ENCODE measurements at regions not wholly inside any gene's neighbourhood (a gene's known extent, or its start where the extent isn't known, plus 50 kb on each side); places are given as distances from the start of the nearest gene placed in this dataset.

GRCh38 chr6:90764001-90764400, 177.1 kb upstream of the MAP3K7 start:
- Histone ChIP-seq H2AFZ (ENCODE audit: insufficient read depth, low read depth, low read length, poor library complexity, severe bottlenecking) (no peak overlapping the region), H3K9ac (ENCODE audit: insufficient read depth, low read length, poor library complexity, severe bottlenecking) (no peak overlapping the region), H3K4me2 (replicated peaks; ENCODE audit: extremely low read depth, low read length, poor library complexity, severe bottlenecking) (no peak overlapping the region), H3K36me3 (replicated peaks in 1 of 2; ENCODE audit: control insufficient read depth in 1 of 2, insufficient read depth in 2 of 2, low read length in 2 of 2) (no peaks in the 10 kb centered on the region), H4K20me1 (ENCODE audit: insufficient read depth, low read length) (no peaks in the 10 kb centered on the region), H3K9me3 (replicated peaks in 1 of 2; ENCODE audit: control insufficient read depth in 1 of 2, insufficient read depth in 1 of 2, low read length in 2 of 2) (no peaks in the 10 kb centered on the region), H3K79me2 (ENCODE audit: insufficient read depth, low read length) (no peaks in the 10 kb centered on the region), H3K4me3 (replicated peaks in 1 of 3; ENCODE audit: low read depth in 2 of 3, low read length in 3 of 3) (no peak overlapping the region), H3K4me1 (ENCODE audit: control insufficient read depth in 1 of 2, insufficient read depth in 2 of 2, low read length in 2 of 2) (no peaks in the 10 kb centered on the region), H3K27ac (ENCODE audit: low read depth in 1 of 2, low read length in 2 of 2) (no peak overlapping the region), H3K27me3 (ENCODE audit: control insufficient read depth in 2 of 2, insufficient read depth in 2 of 2, low read length in 2 of 2) (no peaks in the 10 kb centered on the region)
- no peak for TF ChIP-seq CTCF (IDR thresholded peaks at IDR 0.05)
- H3K27ac Mint-ChIP-seq = no peak overlapping the region
- intact Hi-C loops (cut with micrococcal nuclease) = no loop called here
- H3K36me3 Mint-ChIP-seq = no peaks in the 10 kb centered on the region
- no peak for DNase-seq
- no peak overlapping the region for H3K4me3 Mint-ChIP-seq
- H3K4me1 Mint-ChIP-seq = no peaks in the 10 kb centered on the region
- H3K9me3 Mint-ChIP-seq = no peaks in the 10 kb centered on the region
- 100% methylated on average over 1 of the region's 3 CpGs for whole genome bisulfite sequencing (ENCODE audit: insufficient coverage)
- no peaks in the 10 kb centered on the region for H3K27me3 Mint-ChIP-seq (ENCODE audit: low read depth in 3 of 3)

GRCh38 chr6:90759664-90760063, 172.8 kb upstream of the MAP3K7 start:
- no peak overlapping the region for H3K27ac ChIP-seq (ENCODE audit: low read depth in 1 of 2, low read length in 2 of 2)
- no peak overlapping the region for H2AFZ ChIP-seq (ENCODE audit: insufficient read depth, low read depth, low read length, poor library complexity, severe bottlenecking)
- no peak overlapping the region for H3K4me3 ChIP-seq (replicated peaks in 1 of 3; ENCODE audit: low read depth in 2 of 3, low read length in 3 of 3)
- no peaks in the 10 kb centered on the region for H3K4me1 ChIP-seq (ENCODE audit: control insufficient read depth in 1 of 2, insufficient read depth in 2 of 2, low read length in 2 of 2)
- H3K79me2 ChIP-seq (ENCODE audit: insufficient read depth, low read length) = no peaks in the 10 kb centered on the region
- H3K27me3 Mint-ChIP-seq (ENCODE audit: low read depth in 3 of 3) = peaks cover 0 to 1% (median 0%) of the 10 kb centered on the region in 3 donors
- no peak for TF ChIP-seq CTCF (IDR thresholded peaks at IDR 0.05)
- no peak for DNase-seq
- no peaks in the 10 kb centered on the region for H3K4me1 Mint-ChIP-seq
- H3K36me3 Mint-ChIP-seq = no peaks in the 10 kb centered on the region
- no CpG with 5 or more reads among the region's 3 CpGs for WGBS (ENCODE audit: insufficient coverage)
- H3K27ac Mint-ChIP-seq = no peak overlapping the region
- H3K4me3 Mint-ChIP-seq = no peak overlapping the region
- peaks cover 0 to 1% (median 0%) of the 10 kb centered on the region in 7 donors for H3K9me3 Mint-ChIP-seq
- no peaks in the 10 kb centered on the region for H3K27me3 ChIP-seq (ENCODE audit: control insufficient read depth in 2 of 2, insufficient read depth in 2 of 2, low read length in 2 of 2)
- H3K9ac ChIP-seq (ENCODE audit: insufficient read depth, low read length, poor library complexity, severe bottlenecking) = no peak overlapping the region
- H4K20me1 ChIP-seq (ENCODE audit: insufficient read depth, low read length) = no peaks in the 10 kb centered on the region
- no peaks in the 10 kb centered on the region for H3K9me3 ChIP-seq (replicated peaks in 1 of 2; ENCODE audit: control insufficient read depth in 1 of 2, insufficient read depth in 1 of 2, low read length in 2 of 2)
- no peak overlapping the region for H3K4me2 ChIP-seq (replicated peaks; ENCODE audit: extremely low read depth, low read length, poor library complexity, severe bottlenecking)
- intact Hi-C loops (cut with micrococcal nuclease) = no loop called here
- H3K36me3 ChIP-seq (replicated peaks in 1 of 2; ENCODE audit: control insufficient read depth in 1 of 2, insufficient read depth in 2 of 2, low read length in 2 of 2) = no peaks in the 10 kb centered on the region
